ENCODE measurements at regions not wholly inside any gene's neighbourhood (a gene's known extent, or its start where the extent isn't known, plus 50 kb on each side); places are given as distances from the start of the nearest gene placed in this dataset.

DNA sequence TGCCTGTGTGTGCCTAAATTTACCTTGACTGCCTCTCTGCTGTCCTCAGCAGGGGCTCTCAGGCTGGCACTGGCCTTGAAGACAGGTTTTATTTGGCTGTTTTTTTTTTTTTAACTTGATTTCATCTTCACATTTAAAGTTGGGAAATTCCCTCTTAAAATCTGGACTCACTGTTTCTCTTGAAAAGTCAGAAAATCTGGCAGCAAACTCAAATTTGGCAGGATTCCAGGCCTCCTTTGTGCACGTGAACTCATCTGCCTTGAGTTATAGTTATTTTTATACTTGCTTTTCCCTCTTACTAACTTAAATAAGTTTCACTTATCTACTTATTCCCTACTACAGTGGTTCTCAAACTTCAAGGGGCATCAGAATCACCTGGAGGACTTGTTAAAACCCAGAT lies 118.4 kb upstream of the MAP3K1 start:
- TF ChIP-seq EZH2phosphoT487 (IDR thresholded peaks at IDR 0.05; ENCODE audit: borderline replicate concordance): no peak
- TF ChIP-seq, protein P1, sequence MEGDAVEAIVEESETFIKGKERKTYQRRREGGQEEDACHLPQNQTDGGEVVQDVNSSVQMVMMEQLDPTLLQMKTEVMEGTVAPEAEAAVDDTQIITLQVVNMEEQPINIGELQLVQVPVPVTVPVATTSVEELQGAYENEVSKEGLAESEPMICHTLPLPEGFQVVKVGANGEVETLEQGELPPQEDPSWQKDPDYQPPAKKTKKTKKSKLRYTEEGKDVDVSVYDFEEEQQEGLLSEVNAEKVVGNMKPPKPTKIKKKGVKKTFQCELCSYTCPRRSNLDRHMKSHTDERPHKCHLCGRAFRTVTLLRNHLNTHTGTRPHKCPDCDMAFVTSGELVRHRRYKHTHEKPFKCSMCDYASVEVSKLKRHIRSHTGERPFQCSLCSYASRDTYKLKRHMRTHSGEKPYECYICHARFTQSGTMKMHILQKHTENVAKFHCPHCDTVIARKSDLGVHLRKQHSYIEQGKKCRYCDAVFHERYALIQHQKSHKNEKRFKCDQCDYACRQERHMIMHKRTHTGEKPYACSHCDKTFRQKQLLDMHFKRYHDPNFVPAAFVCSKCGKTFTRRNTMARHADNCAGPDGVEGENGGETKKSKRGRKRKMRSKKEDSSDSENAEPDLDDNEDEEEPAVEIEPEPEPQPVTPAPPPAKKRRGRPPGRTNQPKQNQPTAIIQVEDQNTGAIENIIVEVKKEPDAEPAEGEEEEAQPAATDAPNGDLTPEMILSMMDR (conservative IDR thresholded peaks at IDR 0.05; ENCODE audit: low read length): no peak

Measured in Loucy (cell line).